Neuronal stem cell (in vitro differentiated cells): ENCODE measurements at regions not wholly inside any gene's neighbourhood (a gene's known extent, or its start where the extent isn't known, plus 50 kb on each side); places are given as distances from the start of the nearest gene placed in this dataset.

Source experiments
- DNase-seq: peaks from one replicate; pipeline ENCODE4 v3.0.0-alpha.2; 2013; ENCODE audit warnings: low spot score
- H2AFZ ChIP-seq: one replicate; pipeline ENCODE4 v1.6.1; 2013; ENCODE audit warnings: mild to moderate bottlenecking, low read length, inconsistent platforms
- H2AK5ac ChIP-seq: 2 replicates; pipeline ENCODE4 v1.6.1; 2013; ENCODE audit warnings: low read depth, mild to moderate bottlenecking, inconsistent platforms, low read length, moderate library complexity, mixed read lengths
- H2BK120ac ChIP-seq: 2 replicates; pipeline ENCODE4 v1.6.1; 2013; ENCODE audit warnings: low read depth, mild to moderate bottlenecking, inconsistent platforms, low read length, moderate library complexity, mixed read lengths
- H2BK12ac ChIP-seq: one replicate; pipeline ENCODE4 v1.6.1; 2013; ENCODE audit warnings: low read length, inconsistent platforms
- H2BK15ac ChIP-seq: 2 replicates; pipeline ENCODE4 v1.6.1; 2013; ENCODE audit warnings: mild to moderate bottlenecking, low read length, inconsistent platforms, mixed read lengths
- H2BK5ac ChIP-seq: one replicate; pipeline ENCODE4 v1.6.1; 2013; ENCODE audit warnings: inconsistent platforms, mild to moderate bottlenecking, low read length, moderate library complexity
- H3K14ac ChIP-seq: one replicate; pipeline ENCODE4 v1.6.1; 2013; ENCODE audit warnings: low read length, inconsistent platforms
- H3K18ac ChIP-seq: 2 replicates; pipeline ENCODE4 v1.6.1; 2013; ENCODE audit warnings: low read length, inconsistent platforms
- H3K23ac ChIP-seq: 2 replicates; pipeline ENCODE4 v1.6.1; 2013; ENCODE audit warnings: low read depth, mild to moderate bottlenecking, mixed read lengths, low read length, inconsistent platforms; ENCODE audit not compliant: poor library complexity
- H3K27ac ChIP-seq: replicated peaks from 3 replicates; pipeline ENCODE4 v1.5.1; 2013; ENCODE audit warnings: low read length, inconsistent platforms
- H3K27me3 ChIP-seq, 3 experiments: 2 replicates each; pipeline ENCODE4 v1.6.1; 2013; ENCODE audit warnings: low read length in 3 of 3, mild to moderate bottlenecking in 2 of 3, inconsistent platforms in 1 of 3, low read depth in 1 of 3, mixed read lengths in 1 of 3, moderate library complexity in 1 of 3; ENCODE audit not compliant: control insufficient read depth in 3 of 3, insufficient read depth in 3 of 3
- H3K36me3 ChIP-seq, 2 donors: replicated peaks in 1 of 2; 2 replicates each; pipeline ENCODE4 v1.6.1; 2013; ENCODE audit warnings: low read length in 2 of 2; ENCODE audit not compliant: control insufficient read depth in 2 of 2, insufficient read depth in 2 of 2
- H3K4ac ChIP-seq: 2 replicates; pipeline ENCODE4 v1.6.1; 2013; ENCODE audit warnings: inconsistent platforms, mild to moderate bottlenecking, low read length, moderate library complexity
- H3K4me1 ChIP-seq, 2 donors: 1 replicate in 1 of 2; 2 replicates in 1 of 2; pipeline ENCODE4 v1.6.1; 2013; ENCODE audit warnings: low read length in 2 of 2, low read depth in 1 of 2; ENCODE audit not compliant: control insufficient read depth in 2 of 2, insufficient read depth in 1 of 2
- H3K4me2 ChIP-seq: one replicate; pipeline ENCODE4 v1.6.1; 2013; ENCODE audit warnings: mild to moderate bottlenecking, low read length, inconsistent platforms; ENCODE audit not compliant: insufficient read depth, poor library complexity, severe bottlenecking
- H3K4me3 ChIP-seq, 2 donors: 2 replicates each; pipeline ENCODE4 v1.5.1; 2013; ENCODE audit warnings: low read length in 2 of 2, mild to moderate bottlenecking in 2 of 2, inconsistent platforms in 1 of 2, moderate library complexity in 1 of 2
- H3K79me1 ChIP-seq: one replicate; pipeline ENCODE4 v1.6.1; 2013; ENCODE audit warnings: low read depth, mild to moderate bottlenecking, inconsistent platforms, low read length, moderate library complexity
- H3K9ac ChIP-seq: one replicate; pipeline ENCODE4 v1.6.1; 2013; ENCODE audit warnings: mild to moderate bottlenecking, low read depth, low read length, inconsistent platforms; ENCODE audit not compliant: poor library complexity
- H3K9me3 ChIP-seq, 2 donors: replicated peaks in 1 of 2; 2 replicates each; pipeline versions ENCODE3 to v1.6.1; 2013; ENCODE audit warnings: low read length in 2 of 2, mild to moderate bottlenecking in 2 of 2, inconsistent platforms in 1 of 2, low read depth in 1 of 2, mixed read lengths in 1 of 2, moderate library complexity in 1 of 2; ENCODE audit not compliant: control insufficient read depth in 2 of 2, insufficient read depth in 1 of 2
- H4K8ac ChIP-seq: one replicate; pipeline ENCODE4 v1.6.1; 2013; ENCODE audit warnings: low read depth, mild to moderate bottlenecking, inconsistent platforms, low read length, moderate library complexity
- H4K91ac ChIP-seq: one replicate; pipeline ENCODE4 v1.6.1; 2013; ENCODE audit warnings: low read length, low read depth, mild to moderate bottlenecking, inconsistent platforms; ENCODE audit not compliant: poor library complexity
- WGBS, 2 donors: extraction: QIAGEN DNeasy Blood & Tissue Kit; methylation state at CpG; one replicate each; pipeline ENCODE4 v1.1.7; 2013; ENCODE audit warnings: missing lambda C conversion rate in 2 of 2, mixed read lengths in 1 of 2; ENCODE audit not compliant: insufficient read length in 2 of 2, insufficient replicate concordance in 1 of 2; ENCODE audit errors: extremely low coverage in 2 of 2; 5-methylcytosine and 5-hydroxymethylcytosine counted together

DNA sequence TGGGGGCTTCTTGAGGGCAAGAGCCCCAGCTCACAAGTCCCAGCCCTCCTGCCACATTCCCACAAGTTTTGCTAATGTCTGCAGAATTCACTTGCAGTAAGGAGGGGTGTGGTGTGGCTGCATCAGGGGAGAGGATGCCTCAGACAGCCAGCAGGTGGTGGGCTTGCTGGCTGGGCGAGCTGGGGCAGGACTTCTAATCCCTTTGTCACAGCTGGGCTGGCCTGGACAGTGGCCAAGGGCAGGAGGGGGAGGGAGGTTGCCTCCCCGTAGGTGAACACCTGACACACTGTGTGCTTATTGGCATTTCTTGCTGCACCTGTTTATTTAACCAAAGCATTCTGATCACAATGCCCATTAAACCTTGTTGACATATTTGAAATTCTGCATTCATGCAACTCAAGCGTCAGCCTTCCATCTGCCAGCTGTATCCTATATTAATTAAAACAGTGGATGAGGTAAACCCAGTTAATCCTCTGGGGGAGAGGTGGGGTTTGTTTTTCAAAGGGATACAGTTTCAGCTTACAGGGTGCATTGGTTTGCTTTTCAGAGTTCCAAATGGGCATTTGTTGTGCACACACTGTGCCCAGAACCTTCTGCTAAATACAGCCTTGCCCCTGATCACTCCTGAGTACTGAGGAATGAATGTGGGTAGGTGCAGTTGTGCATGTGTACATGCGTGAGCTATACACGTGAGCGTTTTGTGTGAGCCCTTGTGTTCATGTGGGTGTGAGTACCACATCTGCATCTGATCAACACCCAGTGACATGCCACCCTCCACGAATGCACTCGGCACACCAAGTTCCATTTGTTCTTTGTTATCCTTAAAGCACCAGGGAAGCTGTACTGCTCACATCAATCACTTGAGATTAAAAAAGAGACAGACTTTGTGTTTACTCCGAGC, 268.7 kb downstream of the XXYLT1 start:
- Histone ChIP-seq H3K4me3 (no peak overlapping the region), H3K9ac (no peak overlapping the region), H3K36me3 (no peaks in the 10 kb centered on the region), H3K4me1 (no peaks in the 10 kb centered on the region), H3K27me3 (no peaks in the 10 kb centered on the region), H2BK5ac (no peak overlapping the region), H3K9me3 (no peaks in the 10 kb centered on the region), H2AK5ac (no peak overlapping the region), H3K14ac (no peak overlapping the region), H2BK120ac (no peak overlapping the region), H3K4me2 (no peak overlapping the region), H3K23ac (no peak overlapping the region), H2BK12ac (no peak overlapping the region), H3K4ac (no peak overlapping the region), H3K18ac (no peak overlapping the region), H3K27ac (no peak overlapping the region), H3K79me1 (no peaks in the 10 kb centered on the region), H4K8ac (no peak overlapping the region), H2BK15ac (no peak overlapping the region), H4K91ac (no peak overlapping the region), H2AFZ (no peak overlapping the region)
- WGBS, 2 donors: no CpG with 5 or more reads among the region's 9 CpGs
- DNase-seq: peak; percentile 18

DNA sequence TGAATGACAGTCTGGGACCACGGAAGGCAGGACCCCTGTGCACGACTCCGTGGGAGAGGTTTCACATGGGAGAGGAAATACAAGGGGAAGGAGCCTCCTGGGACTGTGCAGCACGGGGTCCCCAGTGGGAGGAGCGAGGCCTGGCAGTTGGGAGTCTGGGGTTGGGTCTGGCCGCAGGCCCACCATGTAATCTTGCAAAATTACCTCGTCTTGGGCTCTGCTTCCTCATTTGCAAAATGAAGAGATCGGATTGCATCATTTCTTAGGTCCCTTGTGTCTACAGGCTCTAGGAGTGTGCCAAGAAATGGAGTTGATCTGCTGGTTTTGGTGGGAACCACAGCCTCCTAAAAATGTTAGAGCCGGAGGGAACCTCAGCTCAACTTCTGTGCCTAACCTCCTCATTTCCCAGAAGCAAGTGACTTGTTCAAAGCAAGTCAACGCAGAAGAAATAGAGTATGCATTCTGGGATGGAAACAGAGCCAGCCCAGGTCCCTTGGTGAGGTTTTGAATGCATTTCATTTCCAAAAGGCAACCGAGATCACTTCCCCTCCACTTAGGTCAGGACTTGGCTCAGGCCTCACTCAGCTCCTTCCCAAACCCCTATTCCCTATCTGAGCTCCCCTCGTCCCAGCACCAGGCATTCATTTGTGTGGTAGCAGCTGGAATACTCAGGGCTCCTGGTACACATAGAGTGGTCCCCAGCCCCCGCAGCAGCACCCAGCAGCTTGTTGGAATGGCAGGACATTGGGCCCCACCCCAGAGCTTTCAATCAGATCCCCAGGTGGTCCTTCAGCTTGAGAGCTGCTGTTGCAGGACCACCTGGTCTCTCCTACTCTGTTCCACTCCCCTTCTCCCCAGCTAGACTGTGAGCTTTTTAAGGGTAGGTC, 267.7 kb downstream of the XXYLT1 start:
- H3K79me1 ChIP-seq: no peaks in the 10 kb centered on the region

DNA sequence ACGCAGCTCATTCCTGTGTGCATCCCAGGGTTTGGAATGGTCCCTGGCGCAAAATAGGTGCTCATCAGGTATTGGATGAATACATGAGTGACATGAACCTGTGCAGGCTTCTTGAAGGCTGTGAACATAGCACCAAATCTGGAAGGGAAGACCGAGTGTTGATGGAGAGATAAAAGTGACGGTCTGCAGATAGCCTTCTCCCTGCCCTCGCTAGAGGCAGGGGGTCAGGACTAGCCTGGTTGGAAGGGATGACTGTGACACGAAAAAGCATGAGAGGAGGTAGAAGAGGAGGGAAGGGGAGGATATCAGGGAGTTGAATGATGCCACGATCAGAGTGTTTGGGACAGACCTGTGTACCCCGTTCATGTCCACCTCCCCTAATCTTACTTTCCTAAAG, 267.1 kb downstream of the XXYLT1 start:
- H4K91ac ChIP-seq: no peak overlapping the region
- no peak overlapping the region for H3K9ac ChIP-seq
- no peak for DNase-seq
- no peak overlapping the region for H3K4me2 ChIP-seq
- H2BK15ac ChIP-seq: no peak overlapping the region
- H3K27ac ChIP-seq: no peak overlapping the region
- H2BK12ac ChIP-seq: no peak overlapping the region
- no peak overlapping the region for H2BK5ac ChIP-seq
- H2AK5ac ChIP-seq: no peak overlapping the region
- H2AFZ ChIP-seq: no peak overlapping the region
- no peaks in the 10 kb centered on the region for H3K4me1 ChIP-seq
- no peak overlapping the region for H4K8ac ChIP-seq
- no peak overlapping the region for H2BK120ac ChIP-seq
- WGBS, 2 donors: no CpG with 5 or more reads among the region's 8 CpGs
- no peaks in the 10 kb centered on the region for H3K79me1 ChIP-seq
- no peaks in the 10 kb centered on the region for H3K9me3 ChIP-seq
- H3K14ac ChIP-seq: no peak overlapping the region
- no peak overlapping the region for H3K18ac ChIP-seq
- no peak overlapping the region for H3K23ac ChIP-seq
- H3K4me3 ChIP-seq: no peak overlapping the region
- H3K4ac ChIP-seq: no peak overlapping the region
- no peaks in the 10 kb centered on the region for H3K36me3 ChIP-seq
- no peaks in the 10 kb centered on the region for H3K27me3 ChIP-seq

More for the DNA sequence above, 267.7 kb downstream of the XXYLT1 start:
- H3K36me3 ChIP-seq: no peaks in the 10 kb centered on the region
- no peak overlapping the region for H3K18ac ChIP-seq
- no peak overlapping the region for H3K9ac ChIP-seq
- H2BK120ac ChIP-seq: no peak overlapping the region
- H2BK12ac ChIP-seq: no peak overlapping the region
- H3K23ac ChIP-seq: no peak overlapping the region
- no peaks in the 10 kb centered on the region for H3K4me1 ChIP-seq
- H2BK15ac ChIP-seq: no peak overlapping the region
- no peak overlapping the region for H4K91ac ChIP-seq
- H3K4ac ChIP-seq: no peak overlapping the region
- H3K9me3 ChIP-seq: no peaks in the 10 kb centered on the region
- no peak overlapping the region for H3K14ac ChIP-seq
- DNase-seq: no peak
- H2AFZ ChIP-seq: no peak overlapping the region
- H2AK5ac ChIP-seq: no peak overlapping the region
- no peak overlapping the region for H3K4me3 ChIP-seq
- no peak overlapping the region for H4K8ac ChIP-seq
- H2BK5ac ChIP-seq: no peak overlapping the region
- no CpG with 5 or more reads among the region's 13 CpGs for WGBS, 2 donors
- no peak overlapping the region for H3K4me2 ChIP-seq
- H3K27me3 ChIP-seq: no peaks in the 10 kb centered on the region
- no peak overlapping the region for H3K27ac ChIP-seq
